SH-SY5Y (cell line): ENCODE measurements at regions not wholly inside any gene's neighbourhood (a gene's known extent, or its start where the extent isn't known, plus 50 kb on each side); places are given as distances from the start of the nearest gene placed in this dataset.

Experiments used
- GATA2 ChIP-seq: IDR thresholded peaks from 2 replicates; pipeline ENCODE4 v1.6.1; 2011; ENCODE audit warnings: mild to moderate bottlenecking, low read depth, low read length
- GATA3 ChIP-seq: IDR thresholded peaks from 2 replicates; pipeline ENCODE4 v1.6.1; 2011; ENCODE audit warnings: low read depth, mild to moderate bottlenecking, low read length, moderate library complexity

DNA sequence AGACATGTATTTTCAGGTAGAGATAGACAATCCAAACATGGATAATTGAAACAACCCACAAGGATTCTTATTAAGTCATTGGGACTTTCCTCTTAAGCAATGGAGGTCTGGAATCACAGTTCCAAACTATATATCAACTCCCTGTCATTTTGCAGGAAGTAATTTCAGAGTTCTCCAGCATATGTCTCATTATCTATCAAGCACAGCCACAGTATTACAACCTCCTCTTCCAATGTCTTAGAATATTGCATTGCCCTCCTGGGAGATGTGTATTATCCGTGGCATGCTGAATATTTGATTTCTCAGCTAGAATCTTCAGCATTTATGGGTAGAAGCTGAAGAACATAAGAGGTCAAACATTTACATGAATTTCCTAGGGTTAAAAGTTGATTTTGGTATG, 1255.8 kb downstream of the SORCS1 start:
- TF ChIP-seq GATA2 (no peak), GATA3 (no peak)
